HTR-8/SVneo (cell line): ENCODE measurements at regions not wholly inside any gene's neighbourhood (a gene's known extent, or its start where the extent isn't known, plus 50 kb on each side); places are given as distances from the start of the nearest gene placed in this dataset.
"Not testable (repeated sequence)": the region's sequence is repeated elsewhere in the genome, so short reads cannot be mapped to it uniquely, and the experiment has no call there.

Experiments used
- DNase-seq: peaks from one replicate; pipeline ENCODE4 v3.0.0; 2011; ENCODE audit warnings: low spot score, mixed read lengths; ENCODE audit not compliant: insufficient read length
- FAIRE-seq: peaks from 2 replicates; lab custom pipeline; 2011; peaks lifted over from hg19 to GRCh38; lab: Jason Lieb, UNC

DNA sequence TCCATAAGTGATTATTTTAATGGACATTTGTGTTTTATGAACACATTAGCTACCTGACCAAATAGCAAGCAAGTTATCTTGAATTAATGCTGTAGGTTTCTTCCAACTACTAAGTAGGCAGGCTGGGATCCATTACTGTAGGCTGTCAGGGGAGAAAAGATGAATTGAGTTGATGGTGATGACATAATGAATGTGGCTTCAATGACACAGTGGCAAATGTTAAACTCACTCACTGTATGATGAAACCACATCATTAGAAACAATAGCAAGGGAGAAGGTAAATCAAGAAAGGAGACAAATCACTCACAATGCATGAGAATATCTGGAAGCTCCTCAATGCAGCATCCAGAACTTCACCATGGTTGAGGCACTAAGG is 529.7 kb upstream of the CITED2 start:
- FAIRE-seq: no peak

DNA sequence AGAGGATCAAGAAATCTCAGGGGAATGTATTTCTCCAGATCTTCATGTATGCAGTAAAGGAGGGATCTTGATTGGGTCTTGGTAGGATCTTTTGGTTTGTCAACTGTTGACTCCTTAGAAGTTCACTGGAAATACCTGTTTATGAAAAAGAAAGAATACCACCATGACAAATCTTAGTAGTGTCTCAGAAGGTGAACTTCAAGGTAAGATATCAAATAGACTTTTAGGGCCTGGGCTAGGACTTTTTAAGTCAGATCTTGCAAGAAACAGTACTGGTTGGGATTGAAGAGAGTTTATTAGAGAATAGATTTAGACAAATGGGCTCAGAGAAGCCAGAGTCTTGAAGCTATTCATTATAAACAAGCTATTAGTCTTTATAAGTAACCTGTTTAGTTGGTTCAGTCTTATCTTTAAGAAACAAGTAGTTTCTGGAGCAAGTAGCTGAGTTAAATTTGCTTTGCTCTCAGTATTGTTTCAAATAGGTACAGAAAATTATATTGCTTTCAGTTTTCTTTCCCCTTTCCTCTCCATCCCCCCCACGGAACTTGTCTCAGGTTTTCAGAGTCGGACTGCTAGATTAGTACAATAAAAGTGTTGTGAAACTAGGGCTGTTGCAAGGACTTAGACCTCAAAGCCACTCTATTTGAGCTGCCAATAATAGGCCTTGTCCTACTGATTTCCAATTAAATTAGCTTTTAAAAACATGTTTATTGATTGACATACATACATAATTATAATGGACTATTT is 529.1 kb upstream of the CITED2 start:
- FAIRE-seq: no peak

More for the DNA sequence above, 529.7 kb upstream of the CITED2 start:
- DNase-seq: no peak

DNA sequence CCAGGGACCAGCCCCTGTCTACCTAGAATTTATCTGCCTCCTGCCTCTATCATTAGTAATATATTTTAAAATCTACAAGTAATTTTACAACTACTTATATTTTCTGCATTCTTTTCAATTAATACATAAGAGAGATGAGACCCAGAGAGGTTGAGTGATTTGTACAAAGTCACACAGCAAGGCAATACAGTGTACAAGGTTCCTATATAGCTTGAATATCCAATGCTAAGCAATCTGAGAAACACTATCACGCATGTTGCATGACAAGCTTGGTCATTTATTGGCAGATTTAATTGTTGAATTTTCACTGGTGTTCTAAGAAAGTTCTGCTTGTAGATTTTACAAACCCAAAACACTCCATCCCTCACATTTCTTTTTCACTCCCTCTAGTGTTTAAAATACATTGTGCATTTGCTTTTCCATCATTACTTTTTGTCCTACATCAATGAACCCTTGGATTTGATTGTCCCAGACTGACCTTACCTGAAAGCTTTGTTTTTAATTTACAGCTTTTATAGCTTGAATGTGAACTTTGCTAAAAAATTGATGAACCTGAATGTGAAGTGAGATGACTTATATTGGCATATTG is 520.9 kb upstream of the CITED2 start:
- DNase-seq (no peak), FAIRE-seq (no peak)

More for the DNA sequence above, 529.1 kb upstream of the CITED2 start:
- DNase-seq: no peak

DNA sequence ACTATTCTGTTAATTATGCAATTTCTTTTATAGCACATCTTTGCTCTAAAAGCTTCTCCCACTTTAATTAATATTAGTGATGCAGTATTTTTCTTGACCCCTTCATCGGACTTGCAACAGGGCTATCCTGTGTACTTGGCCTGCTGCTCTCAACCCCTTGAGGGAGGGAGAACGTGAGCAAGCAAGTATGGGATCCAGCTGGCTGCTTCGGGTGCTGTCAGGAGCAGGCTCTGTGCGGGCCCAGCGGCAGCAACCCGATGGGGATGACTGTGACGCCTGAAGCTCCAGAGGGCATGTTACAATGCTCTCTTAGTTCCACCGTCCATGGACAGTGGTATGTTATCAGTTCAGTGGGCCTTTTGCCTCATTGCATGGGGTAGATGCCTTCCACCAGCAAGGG is 519.8 kb upstream of the CITED2 start:
- DNase-seq (no peak), FAIRE-seq (no peak)

- DNase-seq (no peak), FAIRE-seq (no peak)
Measured at GRCh38 chr6:139891471-139891870, 517.0 kb upstream of the CITED2 start.

DNA sequence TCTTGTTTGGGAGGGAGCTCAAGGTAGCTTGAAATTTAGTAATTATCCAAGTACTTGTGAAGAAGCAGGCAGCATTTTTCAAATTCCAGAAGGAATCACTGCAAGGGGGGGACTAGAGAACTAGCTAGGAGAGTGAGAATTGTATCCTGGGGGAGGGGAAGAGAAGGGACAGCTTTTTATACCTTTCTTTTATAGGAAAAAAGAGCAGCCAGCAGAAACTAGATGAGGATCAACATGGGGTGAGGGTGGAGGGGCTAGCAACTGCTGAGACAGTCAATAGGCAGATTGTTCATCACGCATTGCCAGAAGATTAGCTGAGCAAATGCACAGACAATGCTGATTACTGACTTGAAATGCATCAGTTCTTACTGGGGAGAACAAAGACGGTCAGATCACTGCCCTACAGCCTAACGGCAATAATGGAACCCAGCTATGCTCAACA is 514.3 kb upstream of the CITED2 start:
- FAIRE-seq (peak; percentile 48), DNase-seq (no peak)

DNA sequence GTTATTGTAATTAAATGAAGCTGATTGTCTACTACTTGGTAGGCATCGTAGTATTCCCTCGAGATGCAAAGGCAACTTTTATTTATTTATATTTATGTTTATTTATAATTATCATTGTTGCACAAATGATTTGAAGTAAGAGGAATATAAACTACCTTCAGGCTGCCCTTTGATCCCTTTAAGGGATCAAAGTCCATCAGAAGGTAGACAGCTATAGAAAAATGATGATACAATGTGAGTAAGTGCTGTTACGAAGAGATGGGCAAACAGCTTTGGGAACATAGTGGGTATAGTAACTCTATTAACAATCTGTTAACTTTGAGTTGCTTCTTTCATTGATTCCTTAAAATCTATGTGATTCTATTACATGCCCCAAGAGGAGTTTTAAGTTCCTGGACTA is 512.8 kb upstream of the CITED2 start:
- FAIRE-seq: no peak
- no peak for DNase-seq

- no peak for DNase-seq
- FAIRE-seq: no peak
Measured at GRCh38 chr6:139886396-139886795, 511.9 kb upstream of the CITED2 start.

- FAIRE-seq (no peak), DNase-seq (no peak)
Measured at GRCh38 chr6:139885909-139886308, 511.5 kb upstream of the CITED2 start.

- DNase-seq (no peak), FAIRE-seq (no peak)
Measured at GRCh38 chr6:139883776-139884175, 509.3 kb upstream of the CITED2 start.

DNA sequence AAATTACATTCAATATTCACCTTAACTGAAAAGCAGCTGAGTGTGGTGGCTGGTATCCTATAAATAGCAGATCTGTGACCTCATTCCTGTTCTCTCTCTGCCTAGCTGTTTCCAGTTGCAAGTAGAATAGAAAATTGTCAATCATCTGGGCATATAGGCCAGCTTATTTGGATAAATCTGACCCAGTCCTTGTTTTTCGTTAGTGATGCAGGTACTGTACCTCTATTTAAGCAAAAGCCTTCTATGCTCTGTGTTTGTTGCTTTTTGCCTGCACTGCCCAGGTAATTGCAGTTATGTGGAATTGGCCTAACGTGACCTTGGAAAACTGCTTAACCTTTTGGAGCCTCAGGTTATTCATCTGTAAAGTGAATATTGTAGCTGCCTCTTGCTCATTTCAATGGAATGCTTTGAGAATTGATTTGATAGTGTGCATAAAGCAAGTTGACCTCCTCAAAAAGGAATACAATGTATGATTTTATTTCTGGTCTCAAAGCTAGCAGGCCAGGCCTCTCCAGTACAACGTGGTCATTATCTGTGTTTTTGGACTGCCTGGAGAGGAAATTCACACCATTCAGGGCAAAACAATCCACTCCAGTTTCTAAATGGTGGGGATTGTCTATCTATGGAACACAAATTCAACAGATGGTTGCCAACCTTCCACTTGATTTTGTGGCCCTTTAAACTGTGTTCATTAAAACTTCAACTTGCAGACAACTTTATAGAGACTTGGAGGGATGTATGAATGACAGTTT is 508.7 kb upstream of the CITED2 start:
- DNase-seq (peak; percentile 15), FAIRE-seq (no peak)

GRCh38 chr6:139882234-139882633 is 507.8 kb upstream of the CITED2 start:
- no peak for FAIRE-seq
- no peak for DNase-seq

GRCh38 chr6:139881728-139882211 is 507.3 kb upstream of the CITED2 start:
- DNase-seq (no peak), FAIRE-seq (no peak)

DNA sequence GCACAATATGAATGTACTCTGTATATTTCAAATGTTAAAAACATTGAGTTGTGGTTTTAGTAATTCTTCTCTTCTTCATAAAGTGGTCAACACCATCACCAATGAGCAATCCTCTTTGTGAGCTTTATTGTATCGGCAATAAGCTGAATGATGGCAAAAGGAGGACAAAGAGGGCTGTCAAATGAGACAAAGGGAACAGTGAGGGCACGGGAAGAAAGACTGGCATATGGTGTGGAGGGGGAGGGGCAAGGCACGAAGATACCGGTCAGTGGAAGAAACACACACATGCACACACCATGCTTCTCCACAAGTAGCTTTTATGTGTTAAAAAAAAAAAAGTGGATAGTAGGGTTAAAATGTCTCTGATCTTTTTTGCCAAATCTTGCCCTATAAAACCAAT is 506.8 kb upstream of the CITED2 start:
- no peak for FAIRE-seq
- DNase-seq: no peak

DNA sequence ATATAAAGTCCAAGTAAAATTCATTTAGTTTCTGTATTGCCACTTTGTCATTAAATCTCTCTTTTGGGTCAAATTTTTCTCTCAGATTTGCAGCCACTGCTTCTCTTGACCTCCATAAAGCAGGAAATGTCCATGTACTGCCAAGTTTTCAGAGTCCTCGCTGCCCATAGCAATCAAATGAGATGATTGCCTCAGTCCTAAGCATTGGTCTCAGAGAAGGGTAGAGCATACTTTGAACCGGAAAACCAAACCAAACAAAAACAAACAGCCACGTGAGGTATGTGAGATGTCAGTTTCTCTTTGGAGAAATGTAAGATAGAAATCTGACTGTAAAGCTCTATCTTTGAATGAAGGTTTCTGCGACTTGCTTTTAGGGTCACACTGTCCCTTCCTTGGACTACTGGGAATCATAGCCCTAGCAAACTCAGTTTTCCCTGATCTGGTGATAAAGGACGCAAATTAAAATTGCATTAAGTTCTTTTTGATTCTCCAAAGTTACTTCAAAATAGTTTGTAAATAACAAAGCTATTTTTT is 505.4 kb upstream of the CITED2 start:
- DNase-seq: no peak
- no peak for FAIRE-seq

GRCh38 chr6:139879241-139879640 is 504.8 kb upstream of the CITED2 start:
- DNase-seq, FAIRE-seq: not testable (repeated sequence)

GRCh38 chr6:139877828-139878405 is 503.5 kb upstream of the CITED2 start:
- FAIRE-seq (no peak), DNase-seq (no peak)

DNA sequence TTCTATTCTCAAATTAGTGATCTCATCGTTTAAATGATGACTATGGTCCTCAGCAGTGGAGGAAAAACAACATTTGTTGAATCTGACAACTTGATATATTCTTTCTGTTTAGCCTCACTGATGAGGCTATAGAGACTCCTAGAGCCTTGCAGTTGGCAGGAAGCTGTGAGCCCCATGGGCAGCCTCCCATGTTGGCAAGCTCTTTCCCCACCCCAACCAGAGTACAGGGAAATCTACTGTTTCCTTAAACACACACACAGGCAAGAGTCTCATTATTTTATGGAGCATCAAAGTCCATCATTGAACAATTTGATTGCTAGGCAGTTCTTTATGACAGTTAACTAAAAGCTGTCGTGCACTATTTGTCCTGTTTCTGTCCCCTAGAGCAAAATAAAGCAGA is 498.2 kb upstream of the CITED2 start:
- DNase-seq (no peak), FAIRE-seq (no peak)

DNA sequence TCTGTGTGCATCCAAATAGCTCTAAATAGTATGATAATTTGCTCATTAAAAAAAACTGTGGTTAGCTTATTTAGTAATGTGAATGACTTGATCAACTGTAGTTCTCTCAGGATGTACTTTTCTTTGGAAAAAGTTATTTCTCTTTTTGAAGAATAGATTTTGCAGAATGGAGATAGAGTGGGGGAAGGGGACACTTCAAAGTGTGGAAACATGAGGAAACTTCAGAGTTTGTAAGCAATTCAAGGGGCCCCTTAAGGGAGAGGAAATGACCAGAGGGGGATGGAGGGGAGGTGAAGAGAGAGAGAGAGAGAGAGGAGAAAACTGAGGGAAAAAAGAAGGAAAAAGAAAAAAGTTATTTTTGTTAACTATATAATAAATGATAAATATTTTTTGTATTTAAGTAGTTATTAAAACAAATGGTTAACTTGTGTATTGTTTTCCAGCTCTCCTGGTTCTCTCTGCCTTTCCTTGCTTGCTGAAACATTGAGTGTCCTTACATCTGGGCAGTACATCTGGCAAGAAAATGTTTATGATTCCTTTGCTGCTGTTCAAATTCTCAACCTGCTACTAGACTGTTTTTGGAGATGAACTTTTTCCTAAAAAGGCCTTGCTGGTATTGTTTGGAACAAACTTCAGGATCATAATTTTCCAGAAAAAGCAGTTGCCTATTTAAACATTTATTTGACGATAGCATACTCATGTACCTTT is 497.5 kb upstream of the CITED2 start:
- FAIRE-seq (no peak), DNase-seq (no peak)

- no peak for DNase-seq
- FAIRE-seq: no peak
Measured at GRCh38 chr6:139871165-139871710, 496.8 kb upstream of the CITED2 start.
